ENCODE measurements at regions not wholly inside any gene's neighbourhood (a gene's known extent, or its start where the extent isn't known, plus 50 kb on each side); places are given as distances from the start of the nearest gene placed in this dataset.
"Not testable (repeated sequence)": the region's sequence is repeated elsewhere in the genome, so short reads cannot be mapped to it uniquely, and the experiment has no call there.

GRCh38 chr5:37951946-37952721 is 112.3 kb upstream of the GDNF start:
- DNase-seq: no peak

GRCh38 chr5:37950436-37950835 is 110.6 kb upstream of the GDNF start:
- no peak for DNase-seq

GRCh38 chr5:37945446-37945845 is 105.6 kb upstream of the GDNF start:
- no peak for DNase-seq

GRCh38 chr5:37943136-37943535 is 103.3 kb upstream of the GDNF start:
- DNase-seq: not testable (repeated sequence)

GRCh38 chr5:37940931-37941623 is 101.2 kb upstream of the GDNF start:
- DNase-seq: no peak

- no peak for DNase-seq
Observed at GRCh38 chr5:37938861-37939260, 99.0 kb upstream of the GDNF start.

- DNase-seq: no peak
Observed at GRCh38 chr5:37938076-37938852, 98.4 kb upstream of the GDNF start.

GRCh38 chr5:37936091-37936490 is 96.2 kb upstream of the GDNF start:
- DNase-seq: no peak

GRCh38 chr5:37933576-37933975 is 93.7 kb upstream of the GDNF start:
- no peak for DNase-seq

- DNase-seq: no peak
Observed at GRCh38 chr5:37932450-37932849, 92.6 kb upstream of the GDNF start.

GRCh38 chr5:37931541-37931940 is 91.7 kb upstream of the GDNF start:
- DNase-seq: no peak

- DNase-seq: no peak
Observed at GRCh38 chr5:37930350-37930749, 90.5 kb upstream of the GDNF start.

- no peak for DNase-seq
Observed at GRCh38 chr5:37929791-37930190, 90.0 kb upstream of the GDNF start.

GRCh38 chr5:37927753-37928152 is 87.9 kb upstream of the GDNF start:
- not testable (repeated sequence) for DNase-seq

- DNase-seq: no peak
Observed at GRCh38 chr5:37926732-37927131, 86.9 kb upstream of the GDNF start.

GRCh38 chr5:37921452-37921851 is 81.6 kb upstream of the GDNF start:
- no peak for DNase-seq

- DNase-seq: no peak
Observed at GRCh38 chr5:37918424-37918823, 78.6 kb upstream of the GDNF start.

- DNase-seq: no peak
Observed at GRCh38 chr5:37916525-37916924, 76.7 kb upstream of the GDNF start.

- no peak for DNase-seq
Observed at GRCh38 chr5:37915097-37915736, 75.4 kb upstream of the GDNF start.

- not testable (repeated sequence) for DNase-seq
Observed at GRCh38 chr5:37909610-37910266, 69.9 kb upstream of the GDNF start.

GRCh38 chr5:37906416-37906815 is 66.6 kb upstream of the GDNF start:
- no peak for DNase-seq

GRCh38 chr5:37905230-37905629 is 65.4 kb upstream of the GDNF start:
- no peak for DNase-seq

GRCh38 chr5:37902323-37902722 is 62.5 kb upstream of the GDNF start:
- no peak for DNase-seq
